ENCODE measurements at regions not wholly inside any gene's neighbourhood (a gene's known extent, or its start where the extent isn't known, plus 50 kb on each side); places are given as distances from the start of the nearest gene placed in this dataset.

- DNase-seq: no peak
These were observed 2384.6 kb upstream of the WWC1 start for GRCh38 chr5:165906871-165907270.

- no peak for DNase-seq
These were observed 2378.4 kb upstream of the WWC1 start for GRCh38 chr5:165913059-165913458.

GRCh38 chr5:165914456-165914855 is 2377.0 kb upstream of the WWC1 start:
- no peak for DNase-seq

GRCh38 chr5:165919196-165919595 is 2372.2 kb upstream of the WWC1 start:
- no peak for DNase-seq

- DNase-seq: no peak
These were observed 2370.8 kb upstream of the WWC1 start for GRCh38 chr5:165920655-165921054.

- DNase-seq: no peak
These were observed 2362.5 kb upstream of the WWC1 start for GRCh38 chr5:165928971-165929370.

GRCh38 chr5:165940541-165940940 is 2350.9 kb upstream of the WWC1 start:
- no peak for DNase-seq

GRCh38 chr5:165956854-165957253 is 2334.6 kb upstream of the WWC1 start:
- DNase-seq: no peak

- peak in 1 of 2 experiments; percentile 34 for DNase-seq
These were observed 2309.8 kb upstream of the WWC1 start for GRCh38 chr5:165981671-165982070.

- no peak for DNase-seq
These were observed 2295.1 kb upstream of the WWC1 start for GRCh38 chr5:165996201-165996875.

GRCh38 chr5:165999693-166000320 is 2291.6 kb upstream of the WWC1 start:
- no peak for DNase-seq

GRCh38 chr5:166004006-166004405 is 2287.4 kb upstream of the WWC1 start:
- no peak for DNase-seq

GRCh38 chr5:166013415-166013814 is 2278.0 kb upstream of the WWC1 start:
- DNase-seq: no peak

- no peak for DNase-seq
These were observed 2277.2 kb upstream of the WWC1 start for GRCh38 chr5:166014256-166014655.

GRCh38 chr5:166018716-166019115 is 2272.7 kb upstream of the WWC1 start:
- DNase-seq: no peak

- DNase-seq: no peak
These were observed 2269.4 kb upstream of the WWC1 start for GRCh38 chr5:166022065-166022464.

GRCh38 chr5:166024970-166025369 is 2266.5 kb upstream of the WWC1 start:
- no peak for DNase-seq

GRCh38 chr5:166027582-166027981 is 2263.9 kb upstream of the WWC1 start:
- no peak for DNase-seq

GRCh38 chr5:166031926-166032325 is 2259.5 kb upstream of the WWC1 start:
- DNase-seq: no peak

GRCh38 chr5:166032601-166033000 is 2258.8 kb upstream of the WWC1 start:
- no peak for DNase-seq

- DNase-seq: no peak
These were observed 2245.5 kb upstream of the WWC1 start for GRCh38 chr5:166045961-166046360.

GRCh38 chr5:166046956-166047355 is 2244.5 kb upstream of the WWC1 start:
- DNase-seq: peak in 1 of 2 experiments; percentile 84

GRCh38 chr5:166050531-166050930 is 2240.9 kb upstream of the WWC1 start:
- peak in 1 of 2 experiments; percentile 33 for DNase-seq

GRCh38 chr5:166058660-166059059 is 2232.8 kb upstream of the WWC1 start:
- peak; percentile 68 to 91 for DNase-seq

- no peak for DNase-seq
These were observed 2229.4 kb upstream of the WWC1 start for GRCh38 chr5:166062094-166062493.

Data from NCI-H524 (cell line).